Activated CD4-positive, alpha-beta memory T cell treated with anti-CD3 and anti-CD28 coated beads for 36 hours (primary cell): ENCODE measurements at regions not wholly inside any gene's neighbourhood (a gene's known extent, or its start where the extent isn't known, plus 50 kb on each side); places are given as distances from the start of the nearest gene placed in this dataset.
A peak's percentile ranks its signal among the peaks of the same experiment; 100 is the strongest.
"Not testable (repeated sequence)": the region's sequence is repeated elsewhere in the genome, so short reads cannot be mapped to it uniquely, and the experiment has no call there.

Experiments
- CTCF ChIA-PET: fragments of 350-600 bp; sonication (Branson Sonifier 250); formaldehyde crosslinking; loops from one replicate; lab custom pipeline; 2021; ENCODE audit warnings: antibody characterized with exemption, inconsistent platforms; lab: Charles Lee
- POLR2A ChIA-PET: fragments of 350-600 bp; sonication (Branson Sonifier 250); formaldehyde crosslinking; loops from one replicate; lab custom pipeline; 2021; ENCODE audit warnings: antibody characterized with exemption; lab: Charles Lee
- DNase-seq: peaks from one replicate; pipeline ENCODE4 v3.0.0-alpha.2; 2020
- H3K27ac Mint-ChIP-seq: one replicate; pipeline ENCODE4 v1.8.0; 2021; ENCODE audit warnings: mixed read lengths
- H3K27me3 Mint-ChIP-seq: one replicate; pipeline ENCODE4 v1.8.0; 2021; ENCODE audit warnings: mixed read lengths
- H3K36me3 Mint-ChIP-seq: one replicate; pipeline ENCODE4 v1.8.0; 2021; ENCODE audit warnings: mixed read lengths
- H3K4me1 Mint-ChIP-seq: one replicate; pipeline ENCODE4 v1.8.0; 2021; ENCODE audit warnings: low read depth, mixed read lengths
- H3K4me3 Mint-ChIP-seq: one replicate; pipeline ENCODE4 v1.8.0; 2021; ENCODE audit warnings: mild to moderate bottlenecking, mixed read lengths
- H3K9me3 Mint-ChIP-seq: one replicate; pipeline ENCODE4 v1.8.0; 2021; ENCODE audit warnings: mixed read lengths
- intact Hi-C: fragments of 100-400 bp; cut with micrococcal nuclease; formaldehyde crosslinking; loops from one replicate; pipeline ENCODE4 v1.15.1; 2023

- peaks cover 15% of the 10 kb centered on the region for H3K4me1 Mint-ChIP-seq
- H3K9me3 Mint-ChIP-seq = peaks cover 13% of the 10 kb centered on the region
- no peak overlapping the region for H3K4me3 Mint-ChIP-seq
- H3K27ac Mint-ChIP-seq = no peak overlapping the region
- CTCF ChIA-PET = no interaction called here
- peaks cover 59% of the 10 kb centered on the region for H3K27me3 Mint-ChIP-seq
- no peak for DNase-seq
- intact Hi-C loops = no loop called here
- H3K36me3 Mint-ChIP-seq = peaks cover 11% of the 10 kb centered on the region
- POLR2A ChIA-PET = no interaction called here
These were observed 109.3 kb downstream of the ADRA2C start for GRCh38 chr4:3875466-3875865.

DNA sequence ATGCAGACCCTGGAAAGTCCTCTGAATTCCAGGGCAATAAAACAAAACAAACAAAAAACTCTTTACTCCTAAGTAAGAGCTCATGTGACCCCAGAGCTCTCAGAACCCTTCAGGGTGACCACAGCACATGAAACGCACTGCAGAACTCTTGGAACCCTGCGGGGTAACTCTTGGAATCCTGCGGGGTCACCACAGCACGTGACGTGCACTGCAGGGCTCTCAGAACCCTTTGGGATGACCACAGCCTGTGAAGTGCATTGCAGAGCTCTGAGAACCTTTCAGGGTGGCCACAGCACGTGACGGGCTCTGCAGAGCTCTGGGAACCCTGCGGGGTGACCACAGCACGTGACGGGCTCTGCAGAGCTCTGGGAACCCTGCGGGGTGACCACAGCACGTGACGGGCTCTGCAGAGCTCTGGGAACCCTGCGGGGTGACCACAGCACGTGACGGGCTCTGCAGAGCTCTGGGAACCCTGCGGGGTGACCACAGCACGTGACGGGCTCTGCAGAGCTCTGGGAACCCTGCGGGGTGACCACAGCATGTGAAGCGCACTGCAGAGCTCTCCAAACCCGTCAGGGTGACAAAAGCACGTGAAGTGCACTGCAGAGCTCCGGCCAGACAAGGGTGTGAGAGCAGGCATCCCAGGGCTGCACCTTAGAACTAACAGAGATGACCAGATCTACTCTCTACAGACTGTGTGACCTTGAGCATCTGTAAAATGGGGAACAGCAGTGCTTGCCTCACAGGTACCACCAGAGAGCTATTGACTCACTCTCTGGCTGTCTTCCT, 110.1 kb downstream of the ADRA2C start:
- Mint-ChIP-seq H3K4me1 (peaks cover 13% of the 10 kb centered on the region), H3K9me3 (peaks cover 13% of the 10 kb centered on the region), H3K36me3 (peaks cover 11% of the 10 kb centered on the region), H3K27me3 (peaks cover 53% of the 10 kb centered on the region)
- CTCF ChIA-PET, POLR2A ChIA-PET, H3K27ac Mint-ChIP-seq, H3K4me3 Mint-ChIP-seq, DNase-seq, intact Hi-C loops: not testable (repeated sequence)

GRCh38 chr4:3877236-3877635, 111.1 kb downstream of the ADRA2C start:
- peaks cover 13% of the 10 kb centered on the region for H3K9me3 Mint-ChIP-seq
- H3K4me3 Mint-ChIP-seq = no peak overlapping the region
- H3K27me3 Mint-ChIP-seq = peaks cover 48% of the 10 kb centered on the region
- no peak overlapping the region for H3K27ac Mint-ChIP-seq
- ChIA-PET POLR2A (no interaction called here), CTCF (no interaction called here)
- peaks cover 13% of the 10 kb centered on the region for H3K4me1 Mint-ChIP-seq
- peaks cover 11% of the 10 kb centered on the region for H3K36me3 Mint-ChIP-seq
- intact Hi-C loops = no loop called here
- DNase-seq = no peak

DNA sequence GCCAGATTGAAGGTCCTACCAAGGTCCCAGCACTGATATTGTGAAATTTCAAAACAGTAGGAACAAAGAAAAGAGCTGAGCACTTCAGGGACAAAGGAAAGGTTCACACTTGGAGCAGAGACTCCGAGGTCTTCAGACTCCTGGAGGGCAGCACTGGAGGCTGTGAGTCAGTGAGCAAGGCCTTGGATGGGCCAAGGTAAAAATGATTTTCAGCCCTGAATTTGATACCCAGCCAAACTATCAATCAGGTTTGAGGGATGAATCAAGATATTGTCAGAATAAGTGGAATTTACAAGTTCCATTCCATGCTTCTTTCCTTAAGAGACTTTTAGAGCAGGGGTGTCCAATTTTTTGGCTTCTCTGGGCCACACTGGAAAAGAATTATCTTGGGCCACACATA, 111.7 kb downstream of the ADRA2C start:
- Mint-ChIP-seq H3K27me3 (peaks cover 44% of the 10 kb centered on the region), H3K4me3 (no peak overlapping the region), H3K27ac (no peak overlapping the region), H3K9me3 (peaks cover 13% of the 10 kb centered on the region), H3K4me1 (peaks cover 13% of the 10 kb centered on the region), H3K36me3 (peaks cover 11% of the 10 kb centered on the region)
- CTCF ChIA-PET = interaction anchor here (0.5 kb wide), 1 partner anchor 530 kb away, joined by 3 read pairs; no protein-coding TSS in a partner anchor
- POLR2A ChIA-PET = no interaction called here
- intact Hi-C loops = no loop called here
- no peak for DNase-seq

- ChIA-PET CTCF (no interaction called here), POLR2A (no interaction called here)
- H3K27ac Mint-ChIP-seq = no peak overlapping the region
- intact Hi-C loops = no loop called here
- no peak for DNase-seq
- peaks cover 13% of the 10 kb centered on the region for H3K9me3 Mint-ChIP-seq
- peaks cover 38% of the 10 kb centered on the region for H3K27me3 Mint-ChIP-seq
- H3K4me1 Mint-ChIP-seq = peaks cover 13% of the 10 kb centered on the region
- H3K4me3 Mint-ChIP-seq = no peak overlapping the region
- peaks cover 11% of the 10 kb centered on the region for H3K36me3 Mint-ChIP-seq
These were observed 112.5 kb downstream of the ADRA2C start for GRCh38 chr4:3878678-3879077.

GRCh38 chr4:3879681-3880614, 113.8 kb downstream of the ADRA2C start:
- peaks cover 13% of the 10 kb centered on the region for H3K9me3 Mint-ChIP-seq
- H3K4me1 Mint-ChIP-seq = peaks cover 13% of the 10 kb centered on the region
- H3K4me3 Mint-ChIP-seq = no peak overlapping the region
- intact Hi-C loops = no loop called here
- POLR2A ChIA-PET = no interaction called here
- peaks cover 11% of the 10 kb centered on the region for H3K36me3 Mint-ChIP-seq
- DNase-seq = peak; percentile 18
- H3K27me3 Mint-ChIP-seq = peaks cover 38% of the 10 kb centered on the region
- CTCF ChIA-PET = interaction anchor here (0.5 to 2.0 kb wide), 13 partner anchors 70 to 1223 kb away, joined by 3 to 14 read pairs (median 3); partner anchors contain the start of gene ADRA2C
- no peak overlapping the region for H3K27ac Mint-ChIP-seq

DNA sequence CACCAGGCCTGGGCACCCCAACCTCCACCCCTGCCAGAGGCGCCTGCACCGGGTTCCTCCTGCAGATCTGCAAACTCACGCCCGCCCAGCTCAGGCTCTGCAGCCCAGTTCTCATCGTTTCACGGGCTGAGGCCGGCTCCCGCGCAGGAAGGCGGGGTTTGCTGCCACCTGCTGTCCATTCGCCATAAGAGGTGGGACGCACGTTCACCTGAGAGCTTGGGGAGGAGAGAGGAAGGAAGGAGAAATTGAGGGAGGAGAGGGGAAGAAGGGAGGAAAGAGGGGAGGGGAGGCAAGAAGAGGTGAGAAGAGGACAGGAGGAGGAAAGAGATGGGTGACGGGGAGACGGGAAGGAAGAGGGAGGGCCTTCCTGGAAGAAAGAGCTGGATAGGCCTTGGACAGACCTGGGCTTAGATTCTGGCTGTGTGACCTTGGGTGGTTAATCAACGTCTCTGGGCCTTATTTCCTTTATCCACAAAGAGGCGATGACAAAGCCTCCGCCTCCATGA, 114.5 kb downstream of the ADRA2C start:
- H3K36me3 Mint-ChIP-seq = peaks cover 11% of the 10 kb centered on the region
- H3K27me3 Mint-ChIP-seq = peaks cover 34% of the 10 kb centered on the region
- H3K4me3 Mint-ChIP-seq = no peak overlapping the region
- POLR2A ChIA-PET = no interaction called here
- peak; percentile 82 for DNase-seq
- H3K4me1 Mint-ChIP-seq = peaks cover 13% of the 10 kb centered on the region
- peaks cover 13% of the 10 kb centered on the region for H3K9me3 Mint-ChIP-seq
- CTCF ChIA-PET = interaction anchor here (0.6 to 2.0 kb wide), 16 partner anchors 10 to 1224 kb away, joined by 3 to 14 read pairs (median 3); partner anchors contain the start of gene ADRA2C
- intact Hi-C loops = no loop called here
- H3K27ac Mint-ChIP-seq = no peak overlapping the region

DNA sequence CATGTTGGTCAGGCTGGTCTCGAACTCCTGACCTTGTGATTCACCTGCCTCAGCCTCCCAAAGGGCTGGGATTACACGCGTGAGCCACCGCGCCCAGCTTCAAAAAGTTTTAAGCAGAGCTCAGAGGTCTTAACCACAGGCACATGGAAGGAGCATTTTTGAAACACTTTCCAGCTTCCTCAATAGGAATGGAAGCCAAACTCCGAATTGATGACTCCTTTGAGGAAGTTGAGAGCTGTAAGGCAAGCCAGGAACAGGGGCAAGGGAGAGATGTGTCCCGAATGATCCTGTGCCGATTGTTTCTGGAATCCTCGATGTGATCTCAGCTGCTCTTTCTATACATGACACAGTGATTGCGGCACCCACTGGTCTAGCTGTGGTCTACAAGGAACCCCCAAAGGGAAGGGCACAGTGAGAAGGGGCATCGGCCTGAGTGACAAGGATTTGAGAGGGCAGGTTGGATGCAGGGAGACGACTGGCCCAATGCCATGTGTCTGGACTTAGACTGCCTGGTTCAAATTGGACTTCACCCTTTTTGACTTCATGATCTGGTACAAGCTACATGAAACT, 116.2 kb downstream of the ADRA2C start:
- DNase-seq, intact Hi-C loops, H3K27ac Mint-ChIP-seq, H3K4me3 Mint-ChIP-seq, H3K36me3 Mint-ChIP-seq, CTCF ChIA-PET, POLR2A ChIA-PET: not testable (repeated sequence)
- Mint-ChIP-seq H3K9me3 (peaks cover 11% of the 10 kb centered on the region), H3K4me1 (peaks cover 13% of the 10 kb centered on the region), H3K27me3 (peaks cover 42% of the 10 kb centered on the region)

DNA sequence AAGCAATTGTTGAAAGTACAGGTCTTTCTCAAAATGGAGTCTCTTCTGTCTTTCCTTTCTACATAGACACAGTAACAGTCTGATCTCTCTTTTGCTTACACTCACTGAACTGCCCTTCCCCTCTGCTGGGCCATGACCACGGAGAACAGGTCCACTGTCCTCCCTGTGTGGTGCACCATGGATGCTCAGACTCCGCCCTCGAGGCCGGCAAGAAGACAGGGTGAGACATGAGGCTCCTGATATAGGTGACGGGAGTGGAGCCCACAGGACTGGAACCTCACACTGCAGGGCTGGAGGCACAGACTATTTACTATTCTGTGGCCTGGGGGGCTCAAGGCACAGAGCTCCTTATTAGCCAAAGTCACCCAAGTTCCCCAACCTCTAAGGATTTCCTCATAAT, 118.1 kb downstream of the ADRA2C start:
- intact Hi-C loops, DNase-seq, H3K9me3 Mint-ChIP-seq, H3K4me3 Mint-ChIP-seq, CTCF ChIA-PET, POLR2A ChIA-PET, H3K36me3 Mint-ChIP-seq, H3K27ac Mint-ChIP-seq: not testable (repeated sequence)
- peaks cover 10% of the 10 kb centered on the region for H3K4me1 Mint-ChIP-seq
- H3K27me3 Mint-ChIP-seq = peaks cover 27% of the 10 kb centered on the region

GRCh38 chr4:3893590-3893989, 127.4 kb downstream of the ADRA2C start:
- H3K36me3 Mint-ChIP-seq, POLR2A ChIA-PET, H3K4me3 Mint-ChIP-seq, intact Hi-C loops, H3K4me1 Mint-ChIP-seq, H3K27ac Mint-ChIP-seq, H3K9me3 Mint-ChIP-seq: not testable (repeated sequence)
- peak; percentile 63 for DNase-seq
- H3K27me3 Mint-ChIP-seq = peaks cover 15% of the 10 kb centered on the region
- CTCF ChIA-PET = interaction anchor here (0.7 kb wide), 1 partner anchor 13 kb away, joined by 3 read pairs; no protein-coding TSS in a partner anchor

DNA sequence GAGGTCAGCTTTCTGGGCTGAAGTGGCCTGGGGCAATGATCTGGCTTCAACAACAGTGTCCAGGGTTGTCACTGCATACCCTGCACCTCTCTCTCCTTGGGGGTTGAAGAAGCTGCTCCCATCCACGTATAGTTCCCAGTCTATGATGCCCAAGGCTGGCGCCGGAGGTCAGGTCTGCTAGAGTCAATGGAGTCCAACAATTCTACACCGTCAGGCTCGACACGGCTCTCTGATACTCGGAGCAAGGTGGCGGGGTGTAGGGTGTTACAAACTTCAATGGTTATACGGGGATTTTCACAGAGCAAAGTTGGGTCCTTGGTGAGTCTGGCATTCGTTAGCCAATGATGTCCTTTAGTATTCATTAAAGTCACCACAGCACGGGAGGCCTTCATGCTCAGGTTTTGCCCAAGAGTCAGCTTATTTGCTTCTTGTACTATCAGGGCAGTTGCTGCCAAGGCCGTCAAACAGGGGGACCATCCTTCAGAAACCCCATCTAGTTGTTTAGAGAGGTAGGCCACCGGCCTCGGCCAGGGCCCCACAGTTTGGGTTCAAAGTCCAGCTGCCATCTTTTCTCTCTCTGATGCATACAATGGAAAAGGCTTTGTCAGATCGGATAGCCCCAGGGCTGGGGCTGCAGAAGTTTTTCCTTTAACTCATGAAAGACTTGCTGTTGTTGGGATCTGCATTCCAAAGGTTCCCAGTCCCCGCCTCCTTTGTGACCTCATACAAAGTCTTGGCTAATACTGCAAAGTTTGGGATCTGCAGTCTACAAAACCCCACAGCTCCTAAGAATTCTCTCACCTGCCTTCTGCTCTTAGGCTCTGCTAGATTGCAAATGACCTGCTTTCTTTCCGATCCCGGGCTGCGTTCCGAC, 128.1 kb downstream of the ADRA2C start:
- H3K9me3 Mint-ChIP-seq, H3K4me1 Mint-ChIP-seq, H3K36me3 Mint-ChIP-seq, intact Hi-C loops, DNase-seq, POLR2A ChIA-PET, H3K4me3 Mint-ChIP-seq, H3K27ac Mint-ChIP-seq: not testable (repeated sequence)
- H3K27me3 Mint-ChIP-seq = peaks cover 15% of the 10 kb centered on the region
- CTCF ChIA-PET = interaction anchor here (0.7 to 1.3 kb wide), 2 partner anchors 13 to 48 kb away, joined by 3 to 4 read pairs; no protein-coding TSS in a partner anchor
